ENCODE measurements at regions not wholly inside any gene's neighbourhood (a gene's known extent, or its start where the extent isn't known, plus 50 kb on each side); places are given as distances from the start of the nearest gene placed in this dataset.

- H3K36me3 ChIP-seq (ENCODE audit: control insufficient read depth in 2 of 4, insufficient read depth in 4 of 4, low read length in 3 of 4): no peaks in the 10 kb centered on the region
- no peak overlapping the region for H4K8ac ChIP-seq (ENCODE audit: extremely low read depth, insufficient read depth, low read length)
- no peak overlapping the region for H3K14ac ChIP-seq (ENCODE audit: insufficient read length)
- no peaks in the 10 kb centered on the region for H3K79me2 ChIP-seq (ENCODE audit: control insufficient read depth in 1 of 2, insufficient read depth in 2 of 2, low read length in 2 of 2)
- no peak overlapping the region for H3K56ac ChIP-seq (replicated peaks; ENCODE audit: insufficient read length, low read depth, low read length)
- no peaks in the 10 kb centered on the region; a peak in 1 of 7 replicates for H3K4me1 ChIP-seq (replicated peaks in 1 of 4; ENCODE audit: control insufficient read depth in 3 of 4, insufficient read depth in 4 of 4, low read length in 3 of 4)
- H3K9me3 ChIP-seq (ENCODE audit: insufficient read depth in 2 of 2, low read depth in 1 of 2, low read length in 1 of 2): no peaks in the 10 kb centered on the region
- no peaks in the 10 kb centered on the region for H3K27me3 ChIP-seq (replicated peaks in 1 of 4; ENCODE audit: control insufficient read depth in 3 of 4, extremely low read depth in 1 of 4, insufficient read depth in 3 of 4, low read length in 3 of 4)
- no peak overlapping the region for H3K4ac ChIP-seq (replicated peaks; ENCODE audit: insufficient read length, low read depth, low read length)
- no peak overlapping the region for H3K4me3 ChIP-seq (ENCODE audit: extremely low read depth in 1 of 4, insufficient read depth in 2 of 4, low read depth in 3 of 4, low read length in 4 of 4)
- no peak overlapping the region for H2BK20ac ChIP-seq (ENCODE audit: low read length)
- H3K23ac ChIP-seq (ENCODE audit: insufficient read length): no peak overlapping the region
- no peak overlapping the region for H3K4me2 ChIP-seq (ENCODE audit: insufficient read depth in 1 of 2, low read depth in 2 of 2, low read length in 2 of 2)
- H3K18ac ChIP-seq (ENCODE audit: extremely low read depth, low read length): no peak overlapping the region
- ChIA-PET CTCF (ENCODE audit: partially characterized antibody) (interaction anchor here (0.6 to 1.1 kb wide), 4 partner anchors 9 to 487 kb away, joined by 3 to 4 read pairs (median 3); no protein-coding TSS in a partner anchor), POLR2A (ENCODE audit: partially characterized antibody) (no interaction called here)
- FAIRE-seq (no peak), DNase-seq (ENCODE audit: low read depth in 1 of 2, low spot score in 2 of 2) (no peak)
- H2BK15ac ChIP-seq (ENCODE audit: low read length): no peak overlapping the region
- no peak overlapping the region for H2BK12ac ChIP-seq (ENCODE audit: low read depth, low read length)
- H4K91ac ChIP-seq (replicated peaks; ENCODE audit: insufficient read length, low read length): no peak overlapping the region
- H2AK5ac ChIP-seq (ENCODE audit: low read depth, low read length): no peak overlapping the region
- no peaks in the 10 kb centered on the region for H3K23me2 ChIP-seq (ENCODE audit: low read depth, low read length)
- H3K79me1 ChIP-seq (ENCODE audit: low read depth, low read length): no peaks in the 10 kb centered on the region
- H4K20me1 ChIP-seq (replicated peaks in 1 of 2; ENCODE audit: control insufficient read depth in 1 of 2, insufficient read depth in 2 of 2, low read length in 2 of 2): no peaks in the 10 kb centered on the region
- H2BK120ac ChIP-seq (replicated peaks; ENCODE audit: low read depth, low read length): no peak overlapping the region
- no peak overlapping the region for H2BK5ac ChIP-seq (ENCODE audit: low read depth, low read length)
- H3K9ac ChIP-seq (replicated peaks in 1 of 4; ENCODE audit: extremely low read depth in 1 of 4, low read depth in 3 of 4, low read length in 3 of 4): no peak overlapping the region
- no peak overlapping the region for H3K27ac ChIP-seq (ENCODE audit: low read depth, low read length)
- no peak overlapping the region for H2AFZ ChIP-seq (ENCODE audit: low read length)
- 80% methylated on average over 1 of the region's 1 CpG; no CpG with 5 or more reads in 1 of the 2 experiments for WGBS, 2 experiments (ENCODE audit: extremely low coverage in 1 of 2, insufficient coverage in 1 of 2, insufficient read length in 1 of 2, insufficient replicate concordance in 2 of 2, low coverage in 1 of 2, low lambda C conversion rate in 2 of 2, missing lambda C conversion rate in 1 of 2)
- H4K5ac ChIP-seq (ENCODE audit: insufficient read length, low read depth, low read length): no peak overlapping the region
- TF ChIP-seq BRCA1 (IDR thresholded peaks at IDR 0.05; ENCODE audit: low read depth, low read length) (no peak), POU5F1 (IDR thresholded peaks at IDR 0.05; ENCODE audit: low read depth, low read length) (no peak), ATF3 (IDR thresholded peaks at IDR 0.05; ENCODE audit: insufficient read depth, low read depth, low read length) (no peak), RAD21 (IDR thresholded peaks at IDR 0.05 in 1 of 2, conservative IDR thresholded peaks at IDR 0.05 in 1 of 2; ENCODE audit: low read depth in 2 of 2, low read length in 2 of 2) (no peak), POLR2AphosphoS5 (IDR thresholded peaks at IDR 0.05; ENCODE audit: low read depth, low read length) (no peak), SP2 (IDR thresholded peaks at IDR 0.05; ENCODE audit: low read length) (no peak), JUN (IDR thresholded peaks at IDR 0.05; ENCODE audit: low read depth, low read length) (no peak), EGR1 (IDR thresholded peaks at IDR 0.05; ENCODE audit: borderline replicate concordance, low read depth, low read length) (no peak), JUND (IDR thresholded peaks at IDR 0.05; ENCODE audit: low read length) (no peak)
These were observed 167.5 kb upstream of the TMTC4 start for GRCh38 chr13:100842136-100842535.
